ENCODE measurements at regions not wholly inside any gene's neighbourhood (a gene's known extent, or its start where the extent isn't known, plus 50 kb on each side); places are given as distances from the start of the nearest gene placed in this dataset.
A peak's percentile ranks its signal among the peaks of the same experiment; 100 is the strongest.

DNA sequence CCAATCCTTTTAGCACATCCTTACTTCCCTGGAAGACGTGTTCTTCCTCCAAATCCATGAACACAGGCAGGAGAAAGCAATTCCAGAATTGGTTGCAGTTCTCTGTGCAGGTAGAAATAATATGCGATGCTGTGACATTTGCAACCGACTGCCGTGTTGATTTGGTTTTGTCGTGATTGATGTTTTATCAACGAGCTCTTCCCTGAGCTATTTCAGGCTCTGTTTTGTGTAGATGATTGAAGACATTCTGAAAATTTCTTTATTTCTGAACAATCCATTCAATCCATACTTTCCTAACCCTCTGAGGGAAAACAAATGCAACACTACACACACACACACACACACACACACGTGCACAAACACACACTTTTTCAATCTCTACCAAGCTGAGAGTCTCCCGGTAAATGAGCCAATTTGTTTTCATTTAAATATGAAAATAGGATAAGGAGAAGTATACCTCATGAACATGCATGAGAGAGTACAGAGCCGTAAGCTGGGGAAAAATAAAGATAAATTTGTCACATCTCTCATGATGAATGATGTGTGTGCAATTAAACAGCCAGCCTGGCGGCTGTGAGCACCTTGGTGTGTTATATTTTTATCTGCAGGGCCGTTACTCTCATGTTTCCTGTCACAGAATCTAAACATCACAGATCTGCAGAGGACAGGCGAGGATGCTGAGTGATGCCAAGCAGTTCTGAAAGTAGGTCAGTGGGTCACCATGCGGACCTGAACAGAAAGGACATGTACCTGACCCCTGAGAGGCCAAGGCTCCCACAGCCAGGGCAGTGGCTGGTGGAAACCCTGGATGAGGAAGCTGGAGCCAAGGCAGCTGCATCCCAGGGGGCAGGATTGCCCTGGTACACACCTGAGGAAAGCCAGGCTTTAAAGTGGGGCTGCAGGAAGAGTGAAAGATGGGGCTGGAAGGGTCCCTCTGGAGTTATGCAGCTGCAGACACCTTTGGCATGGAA, 64.8 kb downstream of the PDCL3 start:
- DNase-seq (ENCODE audit: low read depth, low spot score): no peak

DNA sequence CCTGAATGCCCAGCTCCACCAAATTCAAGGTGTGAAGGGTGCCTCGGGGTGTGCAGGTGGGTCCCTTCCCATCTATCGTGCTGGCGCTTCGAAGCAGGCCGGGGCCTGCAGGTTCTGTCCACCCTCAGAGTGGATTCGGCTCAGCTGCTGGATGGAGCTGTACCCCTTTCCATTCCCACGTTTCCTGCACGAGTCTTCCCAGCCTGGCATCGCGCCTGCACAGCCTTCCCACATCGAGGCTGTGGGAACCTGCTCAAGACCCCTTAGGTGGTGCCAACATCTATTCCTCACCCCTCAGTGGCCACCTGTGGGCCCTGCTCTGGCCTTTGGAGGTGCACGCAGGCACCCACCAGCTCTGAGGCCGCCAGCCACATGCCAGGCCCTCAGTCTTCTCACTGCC, 65.7 kb downstream of the PDCL3 start:
- DNase-seq (ENCODE audit: low read depth, low spot score): no peak

DNA sequence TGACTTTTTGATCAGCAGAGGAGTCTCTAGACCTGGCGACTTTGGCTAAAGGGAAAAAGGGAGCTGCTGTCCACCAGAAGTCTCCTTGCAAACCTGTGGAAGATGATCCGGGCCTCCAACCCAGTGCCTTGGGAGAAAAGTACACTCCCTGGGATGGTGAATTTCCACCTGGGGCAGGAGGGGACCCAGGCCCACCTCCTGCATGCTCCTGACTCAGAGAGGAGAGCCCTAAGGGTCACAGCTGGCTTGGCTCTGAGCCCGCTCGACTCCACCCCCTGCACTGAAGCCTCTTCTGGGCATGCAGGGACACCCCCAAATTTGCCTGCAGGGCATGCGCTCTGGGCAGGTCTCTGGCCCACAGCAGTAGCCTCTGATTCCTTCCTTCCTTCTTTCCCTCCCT, 66.5 kb downstream of the PDCL3 start:
- DNase-seq (ENCODE audit: low read depth, low spot score): no peak

DNA sequence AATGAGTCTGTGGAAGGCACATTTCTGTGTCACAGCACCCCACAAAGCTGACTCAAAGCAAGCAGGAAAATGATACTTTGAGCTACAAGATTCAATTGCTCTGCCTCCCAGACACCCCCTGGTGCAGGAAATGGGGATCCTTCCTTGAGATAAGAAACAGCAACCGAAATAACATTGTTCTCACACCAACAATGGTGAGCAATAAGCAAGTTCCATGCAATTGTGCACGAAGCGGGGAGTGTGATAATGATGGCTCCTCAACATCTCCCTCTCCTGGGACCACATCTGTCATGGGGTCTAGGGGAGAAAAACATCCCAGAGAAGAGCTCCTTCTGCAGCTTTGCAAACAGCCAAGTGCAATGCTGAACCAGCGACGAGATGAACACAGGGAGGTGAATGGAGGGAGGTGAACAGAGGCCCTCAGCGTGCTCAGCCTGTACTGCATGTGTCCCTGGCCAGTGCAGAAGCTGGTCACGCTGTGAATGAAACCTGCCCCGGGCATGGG, 67.7 kb downstream of the PDCL3 start:
- DNase-seq (ENCODE audit: low read depth, low spot score): no peak

DNA sequence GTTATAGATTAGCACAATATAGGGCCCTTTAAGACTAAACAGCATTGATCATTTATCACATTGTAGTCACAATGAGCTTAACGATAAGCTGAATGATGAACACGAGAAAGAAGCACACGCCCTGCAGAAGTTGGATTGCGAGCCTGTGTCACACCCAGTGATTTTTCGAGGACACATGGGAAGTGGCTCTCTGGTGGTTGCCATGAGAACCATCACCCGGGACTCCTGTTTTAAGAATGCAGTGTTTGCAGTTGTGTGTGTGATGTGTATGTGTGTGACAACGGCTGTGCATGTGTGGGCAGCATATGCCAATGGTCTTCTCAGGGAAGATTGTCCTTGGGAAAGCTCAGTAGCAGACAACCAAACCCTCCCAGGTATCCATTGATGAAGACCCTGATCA, 69.2 kb downstream of the PDCL3 start:
- DNase-seq (ENCODE audit: low read depth, low spot score): no peak

DNA sequence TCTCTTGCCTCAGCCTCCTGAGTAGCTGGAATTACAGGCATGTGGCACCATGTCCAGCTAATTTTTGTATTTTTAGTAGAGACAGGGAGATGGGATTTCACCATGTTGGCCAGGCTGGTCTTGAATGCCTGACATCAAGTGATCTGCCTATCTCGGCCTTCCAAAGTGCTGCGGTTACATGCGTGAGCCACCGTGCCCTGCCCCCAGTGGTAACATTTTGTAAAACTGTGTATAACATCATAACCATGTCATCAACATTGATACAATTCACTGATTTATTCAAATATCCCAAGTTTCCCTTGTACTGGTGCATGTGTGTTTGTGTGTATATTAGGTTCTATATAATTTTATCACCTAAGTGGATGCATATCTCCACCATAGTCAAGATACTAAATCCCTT, 70.0 kb downstream of the PDCL3 start:
- DNase-seq (ENCODE audit: low read depth, low spot score): no peak

DNA sequence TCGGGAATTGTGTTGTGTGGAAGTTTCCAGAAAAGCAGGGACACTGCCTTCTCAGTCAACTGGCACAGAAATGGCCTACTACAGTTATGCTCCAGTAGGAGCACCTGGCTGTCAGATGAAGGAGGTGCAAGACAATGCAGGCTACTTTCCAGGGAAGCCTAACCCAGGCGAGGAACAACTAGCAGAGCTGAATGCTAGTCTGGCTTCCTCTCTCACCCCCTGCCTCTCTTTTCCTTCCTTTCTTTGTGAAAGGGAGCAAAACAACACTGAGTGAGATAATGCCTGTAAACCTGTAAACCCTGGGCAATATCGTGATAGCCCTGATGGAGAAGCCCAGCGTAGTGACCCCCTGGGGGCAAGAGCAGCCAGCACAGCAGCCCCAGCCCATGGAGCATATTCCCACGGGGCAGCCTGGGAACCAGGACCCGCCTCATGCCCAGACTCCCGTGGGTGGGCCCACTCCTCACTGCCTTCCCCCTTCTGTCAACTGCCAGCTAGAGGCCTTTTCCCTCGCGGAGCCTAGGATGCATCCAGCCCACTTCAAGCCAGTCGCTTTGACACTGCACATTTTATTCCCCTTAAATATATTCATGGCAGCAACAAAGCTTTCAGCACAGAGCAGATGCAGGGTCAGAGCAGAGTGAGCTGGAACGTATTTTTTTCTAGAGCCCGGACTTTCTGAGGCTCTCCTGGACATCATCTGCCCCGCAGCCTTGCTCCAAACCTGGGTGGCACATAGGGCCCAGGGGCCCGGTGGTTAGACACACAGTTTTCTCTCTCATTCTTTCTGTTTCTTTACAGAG, 77.0 kb downstream of the PDCL3 start:
- DNase-seq (ENCODE audit: low read depth, low spot score): peak; percentile 4

DNA sequence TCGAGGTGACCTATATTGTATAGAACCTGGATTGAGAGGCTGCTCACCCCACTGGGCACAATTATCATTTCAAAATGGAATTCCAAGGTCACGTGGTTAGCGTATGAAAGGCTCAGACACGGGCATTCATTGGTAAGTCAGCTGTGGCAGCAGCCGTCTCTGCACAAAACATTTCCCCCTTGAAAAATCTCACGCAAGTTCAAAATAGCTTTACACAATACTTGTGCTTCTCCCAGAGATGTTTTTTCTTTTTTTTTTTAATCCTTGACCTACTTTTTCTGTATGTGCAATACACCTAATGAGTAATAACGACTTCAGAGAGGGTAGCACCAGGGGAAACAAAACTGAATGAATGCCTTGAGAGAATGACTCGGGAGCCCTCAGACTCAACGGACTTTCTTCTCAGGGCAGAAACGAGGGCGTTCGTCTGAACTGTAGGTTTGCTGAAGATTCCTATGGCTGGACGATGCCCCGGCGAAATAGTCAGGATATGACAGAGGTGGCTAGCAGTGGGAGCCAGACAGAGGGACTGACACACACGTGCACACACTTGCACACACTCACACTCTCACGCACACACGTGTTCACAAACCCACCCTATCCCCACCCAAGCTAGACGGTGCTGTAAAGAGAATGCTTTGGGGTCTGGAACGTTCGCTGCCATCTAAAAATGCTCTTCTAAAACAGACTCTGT, 77.8 kb downstream of the PDCL3 start:
- DNase-seq (ENCODE audit: low read depth, low spot score): no peak

DNA sequence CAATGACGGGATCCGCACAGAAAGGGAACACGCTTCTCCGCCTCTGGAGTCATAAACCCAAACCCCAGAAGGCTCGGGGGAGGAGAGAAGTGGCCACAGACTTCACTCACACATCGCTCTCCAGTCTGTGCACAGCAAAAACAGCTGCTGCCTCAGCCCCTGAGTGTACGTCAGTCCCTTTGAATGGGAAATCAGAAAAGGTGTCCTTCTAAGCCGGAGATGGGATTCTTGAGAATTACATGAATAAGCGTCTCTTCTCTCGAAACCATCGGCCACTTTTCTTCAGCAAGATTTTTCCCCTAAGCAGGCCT, 78.3 kb downstream of the PDCL3 start:
- DNase-seq (ENCODE audit: low read depth, low spot score): no peak

DNA sequence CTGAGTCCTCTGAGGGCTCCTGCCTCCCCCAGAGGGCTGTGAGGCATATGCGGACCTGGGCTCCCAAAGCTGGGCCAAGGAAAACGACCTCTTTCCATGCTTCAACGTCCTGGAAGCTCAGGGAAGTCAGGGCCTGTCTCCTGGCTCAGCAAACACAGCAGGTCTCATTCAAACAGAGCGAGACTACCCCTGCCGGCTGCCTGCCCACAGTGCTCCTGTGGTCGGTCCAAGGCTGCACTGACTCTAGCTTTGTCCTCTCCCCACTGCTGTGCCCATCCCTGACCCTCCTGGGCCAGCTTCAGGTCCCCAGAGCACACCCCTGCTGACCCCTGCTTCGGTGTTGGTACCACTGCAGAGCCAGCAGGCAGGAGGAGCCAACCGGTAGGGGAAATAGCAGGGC, 79.6 kb downstream of the PDCL3 start:
- no peak for DNase-seq (ENCODE audit: low read depth, low spot score)

DNA sequence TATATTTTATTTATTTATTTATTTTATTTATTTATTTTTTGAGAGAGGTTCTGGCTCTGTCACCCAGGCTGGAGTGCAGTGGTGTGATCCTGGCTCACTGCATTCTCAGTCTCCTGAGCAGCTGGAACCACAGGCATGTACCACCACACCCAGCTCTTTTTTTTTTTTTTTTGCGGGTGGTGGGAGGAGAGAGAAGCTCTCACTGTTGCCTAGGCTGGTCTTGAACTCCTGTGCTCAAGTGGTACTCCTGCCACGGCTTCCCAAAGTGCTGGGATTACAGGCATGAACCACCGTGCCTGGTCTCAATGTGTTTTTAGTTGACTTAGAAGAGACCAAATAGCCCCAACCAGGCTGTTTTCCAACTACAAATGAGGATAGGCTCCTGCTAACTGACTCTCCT, 80.7 kb downstream of the PDCL3 start:
- no peak for DNase-seq (ENCODE audit: low read depth, low spot score)

DNA sequence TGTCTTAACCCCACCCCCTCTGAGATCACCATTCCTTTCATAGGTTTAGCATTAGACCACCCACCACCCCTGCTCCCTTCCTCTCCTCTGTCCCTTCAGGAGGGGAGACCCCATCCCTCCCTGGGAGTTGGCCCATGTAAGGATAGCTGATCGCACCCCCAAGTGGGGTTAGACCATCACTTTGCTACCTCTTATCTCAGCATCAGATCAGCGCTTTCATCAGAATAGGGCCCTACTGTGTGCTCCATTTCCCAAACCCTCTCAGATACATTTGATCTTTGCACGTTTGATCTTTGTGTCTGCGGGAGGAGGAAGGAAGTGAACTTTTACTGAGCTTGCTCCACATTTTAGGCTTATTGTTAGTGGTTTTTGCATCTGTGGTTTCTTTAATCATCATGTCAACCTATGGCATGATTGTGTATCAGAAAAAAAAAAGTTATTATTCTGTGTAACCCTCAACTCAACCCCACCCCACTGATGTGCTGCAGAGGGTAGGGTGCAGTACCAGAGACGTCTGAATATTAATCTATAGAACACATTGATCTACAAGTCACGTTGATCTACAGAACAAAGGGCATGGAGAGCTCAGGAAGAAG, 81.2 kb downstream of the PDCL3 start:
- no peak for DNase-seq (ENCODE audit: low read depth, low spot score)

DNA sequence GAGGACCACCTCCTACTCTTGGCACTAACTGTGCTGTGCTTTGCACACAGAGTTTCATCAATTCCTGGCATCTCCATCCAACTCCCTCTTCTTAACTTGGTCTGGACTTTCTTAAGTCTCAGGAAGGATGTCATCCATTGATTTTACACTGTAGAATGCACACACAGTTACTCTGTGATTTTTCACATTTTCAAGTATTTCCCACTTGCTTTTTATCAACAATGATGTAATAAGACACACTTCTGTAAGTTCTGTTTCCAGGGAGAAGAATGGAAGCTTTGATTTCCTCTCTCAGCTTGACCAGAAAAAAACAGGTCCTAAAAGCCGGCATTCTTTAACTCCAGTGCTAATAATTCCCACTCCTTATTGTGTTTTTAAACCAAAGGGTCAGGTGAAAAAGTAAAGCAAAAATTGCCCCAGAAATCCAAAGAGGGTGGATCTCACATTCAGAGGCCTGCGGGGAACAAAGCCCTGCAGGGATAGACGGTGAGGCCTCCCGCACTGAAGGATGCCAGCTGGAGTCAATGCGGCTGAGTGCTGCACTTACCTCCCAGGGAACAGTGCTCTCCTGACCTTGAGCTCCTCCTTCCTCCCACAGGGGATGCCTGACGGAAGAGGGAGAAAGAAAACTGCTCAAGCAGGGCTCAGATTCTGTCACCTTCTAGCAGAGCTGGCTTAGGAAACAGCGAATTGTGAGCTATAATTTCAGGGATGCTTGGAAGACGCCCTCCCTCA, 83.1 kb downstream of the PDCL3 start:
- DNase-seq (ENCODE audit: low read depth, low spot score): no peak

DNA sequence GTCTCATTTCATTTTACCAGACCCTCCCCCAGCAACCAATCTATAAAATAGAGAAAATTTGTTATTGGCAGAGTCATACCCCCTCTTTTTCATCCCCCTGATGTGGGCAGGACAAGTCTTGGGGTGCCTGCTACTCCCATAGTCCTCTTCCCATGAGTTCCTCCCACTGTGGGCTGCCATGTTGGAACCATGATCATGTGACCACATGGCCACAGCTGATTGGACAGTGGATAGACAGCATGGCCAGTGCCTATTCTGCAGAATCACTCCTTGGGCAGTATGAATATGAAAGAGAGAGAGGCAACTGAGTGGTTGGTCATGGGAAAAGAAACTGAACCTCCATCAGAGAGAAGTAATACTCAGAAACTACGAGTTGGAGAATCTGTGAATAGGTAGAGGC, 84.9 kb downstream of the PDCL3 start:
- DNase-seq (ENCODE audit: low read depth, low spot score): no peak

DNA sequence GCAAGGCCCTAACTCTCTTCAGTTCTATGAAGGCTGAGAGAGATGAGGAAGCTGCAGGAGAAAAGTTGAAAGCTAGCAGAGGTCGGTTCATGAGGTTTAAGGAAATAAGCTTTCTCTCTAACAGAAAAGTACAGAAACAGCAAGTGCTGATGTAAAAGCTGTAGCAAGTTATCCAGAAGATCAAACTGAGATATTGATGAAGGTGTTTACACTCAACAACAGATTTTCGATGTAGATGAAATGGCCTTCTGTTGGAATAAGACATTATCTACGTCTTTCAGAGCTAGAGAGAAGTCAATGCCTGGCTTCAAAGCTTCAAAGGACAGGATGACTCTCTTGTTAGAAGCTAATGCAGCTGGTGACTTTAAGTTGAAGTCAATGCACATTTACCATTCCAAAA, 87.4 kb downstream of the PDCL3 start:
- DNase-seq (ENCODE audit: low read depth, low spot score): no peak

DNA sequence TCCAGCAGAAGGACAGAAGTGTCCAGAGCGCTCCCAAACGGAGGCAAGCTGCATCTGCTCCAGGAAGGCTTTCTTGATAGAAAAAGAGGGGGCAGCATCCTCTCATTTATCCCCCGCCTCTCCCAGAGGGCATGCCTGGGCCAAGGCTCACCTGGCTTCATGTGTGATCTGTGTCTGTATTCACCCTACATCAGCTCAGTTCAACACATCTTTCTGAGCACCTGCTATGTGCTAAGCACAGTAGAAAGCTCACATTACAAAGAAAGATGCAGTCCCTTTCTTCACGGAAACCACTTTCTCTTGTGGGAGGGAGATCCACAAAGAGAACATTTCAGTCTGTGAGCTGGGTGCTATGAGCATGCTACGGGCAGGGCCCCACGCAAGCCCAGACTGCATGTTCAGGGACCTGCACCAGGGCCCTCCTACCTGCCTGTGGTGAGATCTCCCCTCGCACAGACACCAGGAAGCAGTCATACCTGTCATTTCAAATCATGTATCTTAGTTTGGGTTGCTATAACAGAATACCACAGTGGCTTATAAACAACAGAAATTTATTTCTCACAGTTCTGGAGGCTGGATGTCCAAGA, 90.7 kb downstream of the PDCL3 start:
- DNase-seq (ENCODE audit: low read depth, low spot score): no peak

DNA sequence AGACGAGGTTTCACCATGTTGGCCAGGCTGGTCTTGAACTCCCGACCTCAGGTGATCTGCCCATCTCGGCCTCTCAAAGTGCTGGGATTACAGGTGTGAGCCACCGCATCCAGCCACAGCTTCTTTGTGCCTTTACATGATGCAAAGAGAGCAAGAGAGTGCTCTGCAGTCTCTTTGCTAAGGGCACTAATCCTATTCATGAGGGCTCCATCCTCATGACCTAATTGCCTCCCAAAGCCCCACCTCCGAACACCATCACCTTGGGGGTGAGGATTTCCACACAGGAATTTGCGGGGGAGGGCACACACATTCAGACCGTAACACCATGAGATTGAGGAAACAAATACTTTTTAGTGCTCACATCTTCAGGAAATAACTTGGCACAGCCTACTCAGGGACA, 91.8 kb downstream of the PDCL3 start:
- DNase-seq (ENCODE audit: low read depth, low spot score): no peak

DNA sequence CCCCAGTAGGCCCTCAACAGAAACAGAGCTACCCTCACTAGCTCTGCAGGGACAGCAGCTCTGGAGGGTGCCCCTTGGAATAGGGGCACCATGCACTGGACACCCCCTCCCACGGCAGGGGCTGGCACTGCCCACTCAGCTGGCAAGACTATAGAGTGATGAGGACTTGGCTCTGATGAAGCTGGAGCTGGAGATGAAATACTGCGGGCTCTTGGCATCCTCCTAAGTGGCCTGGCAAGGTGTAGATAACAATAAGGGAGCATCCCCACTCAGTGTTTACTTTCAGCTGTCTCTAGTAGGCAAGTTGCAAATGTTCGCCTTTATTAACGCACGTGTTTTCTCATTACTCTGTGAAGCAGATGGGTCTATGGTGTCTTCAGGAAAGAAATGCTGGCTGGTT, 92.7 kb downstream of the PDCL3 start:
- no peak for DNase-seq (ENCODE audit: low read depth, low spot score)

DNA sequence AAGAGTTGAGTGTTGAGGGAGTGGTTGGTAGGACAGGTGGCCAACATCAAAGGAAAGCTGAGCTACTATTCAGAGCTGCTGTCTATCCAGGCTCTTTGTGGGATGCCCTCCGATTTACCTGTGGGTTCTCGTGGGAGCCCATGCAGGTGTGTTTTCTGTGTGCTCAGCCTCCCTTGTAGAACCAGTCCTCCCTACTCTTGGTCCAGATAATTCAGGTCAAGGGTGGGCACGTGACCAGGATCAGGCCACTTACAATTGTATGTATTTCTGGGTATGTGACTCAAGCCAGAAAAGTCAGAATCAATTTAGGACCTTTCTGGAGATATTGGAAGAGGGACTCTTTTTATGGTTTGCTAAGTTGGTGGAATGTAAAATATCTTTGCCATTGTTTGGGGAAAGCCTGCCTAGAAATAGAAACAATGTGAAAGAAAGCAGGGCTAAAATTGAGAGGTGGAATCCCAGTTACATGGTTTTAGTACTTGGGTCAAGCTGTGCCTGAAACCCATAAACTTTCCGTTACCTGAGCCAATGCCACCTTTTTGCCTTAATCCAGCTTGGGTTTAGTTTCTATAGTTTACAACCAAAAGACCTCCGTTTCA, 93.2 kb downstream of the PDCL3 start:
- no peak for DNase-seq (ENCODE audit: low read depth, low spot score)

DNA sequence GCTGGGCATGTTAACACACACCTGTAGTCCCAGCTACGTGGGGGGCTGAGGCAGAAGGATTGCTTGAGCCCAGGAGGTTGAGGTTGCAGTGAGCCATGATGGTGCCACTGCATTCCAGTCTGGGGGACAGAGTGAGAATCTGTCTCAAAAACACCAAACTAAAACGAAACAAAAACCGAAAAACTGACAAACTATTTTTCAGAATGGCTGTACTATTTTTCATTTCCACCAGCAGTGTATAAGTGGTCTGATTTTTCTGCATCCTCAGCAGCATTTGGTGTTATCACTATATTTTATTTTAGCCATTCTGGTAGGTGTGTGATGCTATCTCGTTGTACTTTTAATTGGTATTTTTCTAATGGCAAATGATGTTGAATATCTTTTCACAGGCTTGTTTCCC, 95.2 kb downstream of the PDCL3 start:
- no peak for DNase-seq (ENCODE audit: low read depth, low spot score)

All from pulmonary artery endothelial cell (primary cell).